Stomach (tissue), 4 donors: ENCODE measurements at regions not wholly inside any gene's neighbourhood (a gene's known extent, or its start where the extent isn't known, plus 50 kb on each side); places are given as distances from the start of the nearest gene placed in this dataset.

Experiments used
- EP300 ChIP-seq: sonication (generic); formaldehyde crosslinking; IDR thresholded peaks from one replicate; pipeline ENCODE4 v1.6.1; 2017; ENCODE audit warnings: antibody characterized with exemption
- POLR2A ChIP-seq, 4 donors: fragments of 450-650 bp; IDR thresholded peaks; one replicate each; pipeline ENCODE4 v1.6.1; 2016; ENCODE audit warnings: antibody characterized with exemption in 4 of 4, control low read depth in 2 of 4, mild to moderate bottlenecking in 1 of 4, moderate library complexity in 1 of 4
- POLR2AphosphoS5 ChIP-seq, 3 donors: sonication (generic); formaldehyde crosslinking; IDR thresholded peaks; one replicate each; pipeline ENCODE4 v1.6.1; 2016; ENCODE audit warnings: antibody characterized with exemption in 3 of 3
- TF ChIP-seq, protein P1 (sequence below), 7 experiments: fragments of 450-650 bp in 4 of 7; fragments of 200-600 bp in 3 of 7; sonication (generic) in 3 of 7; IDR thresholded peaks; one replicate each; pipeline ENCODE4 v1.5.1; 2016 to 2019; ENCODE audit warnings: antibody characterized with exemption in 7 of 7, control low read depth in 2 of 7, mild to moderate bottlenecking in 1 of 7

DNA sequence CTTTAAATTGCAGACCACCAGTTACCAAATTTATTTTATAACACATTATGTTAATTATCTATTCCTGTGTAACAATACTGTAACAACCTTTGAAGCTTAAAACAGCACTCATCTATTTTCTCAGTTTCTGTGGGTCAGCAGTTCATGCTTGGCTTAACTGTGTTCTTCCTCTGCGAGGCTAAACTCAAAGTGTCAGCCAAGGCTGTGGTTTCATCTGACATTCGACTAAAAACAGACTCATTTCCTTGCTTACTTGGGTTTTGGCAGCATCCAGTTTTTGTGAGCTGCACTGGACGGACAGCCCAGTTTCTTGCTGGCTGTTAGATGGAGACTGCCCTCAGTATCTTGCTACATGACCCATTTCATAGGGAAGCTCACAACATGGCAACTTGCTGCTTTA, 247.3 kb upstream of the KCNH8 start:
- TF ChIP-seq POLR2A (IDR thresholded peaks at IDR 0.05), result no peak
- TF ChIP-seq, protein P1, sequence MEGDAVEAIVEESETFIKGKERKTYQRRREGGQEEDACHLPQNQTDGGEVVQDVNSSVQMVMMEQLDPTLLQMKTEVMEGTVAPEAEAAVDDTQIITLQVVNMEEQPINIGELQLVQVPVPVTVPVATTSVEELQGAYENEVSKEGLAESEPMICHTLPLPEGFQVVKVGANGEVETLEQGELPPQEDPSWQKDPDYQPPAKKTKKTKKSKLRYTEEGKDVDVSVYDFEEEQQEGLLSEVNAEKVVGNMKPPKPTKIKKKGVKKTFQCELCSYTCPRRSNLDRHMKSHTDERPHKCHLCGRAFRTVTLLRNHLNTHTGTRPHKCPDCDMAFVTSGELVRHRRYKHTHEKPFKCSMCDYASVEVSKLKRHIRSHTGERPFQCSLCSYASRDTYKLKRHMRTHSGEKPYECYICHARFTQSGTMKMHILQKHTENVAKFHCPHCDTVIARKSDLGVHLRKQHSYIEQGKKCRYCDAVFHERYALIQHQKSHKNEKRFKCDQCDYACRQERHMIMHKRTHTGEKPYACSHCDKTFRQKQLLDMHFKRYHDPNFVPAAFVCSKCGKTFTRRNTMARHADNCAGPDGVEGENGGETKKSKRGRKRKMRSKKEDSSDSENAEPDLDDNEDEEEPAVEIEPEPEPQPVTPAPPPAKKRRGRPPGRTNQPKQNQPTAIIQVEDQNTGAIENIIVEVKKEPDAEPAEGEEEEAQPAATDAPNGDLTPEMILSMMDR (IDR thresholded peaks at IDR 0.05), result no peak
- no peak for TF ChIP-seq EP300
- no peak for TF ChIP-seq POLR2AphosphoS5 (IDR thresholded peaks at IDR 0.05)
